Amygdala (tissue), 56 donors: ENCODE measurements at regions not wholly inside any gene's neighbourhood (a gene's known extent, or its start where the extent isn't known, plus 50 kb on each side); places are given as distances from the start of the nearest gene placed in this dataset.
"Not testable (repeated sequence)": the region's sequence is repeated elsewhere in the genome, so short reads cannot be mapped to it uniquely, and the experiment has no call there.

ENCODE experiments used
- DNase-seq, 56 donors: peaks; one replicate each; lab custom pipeline; 2025; lab: John Stamatoyannopoulos, UW

DNA sequence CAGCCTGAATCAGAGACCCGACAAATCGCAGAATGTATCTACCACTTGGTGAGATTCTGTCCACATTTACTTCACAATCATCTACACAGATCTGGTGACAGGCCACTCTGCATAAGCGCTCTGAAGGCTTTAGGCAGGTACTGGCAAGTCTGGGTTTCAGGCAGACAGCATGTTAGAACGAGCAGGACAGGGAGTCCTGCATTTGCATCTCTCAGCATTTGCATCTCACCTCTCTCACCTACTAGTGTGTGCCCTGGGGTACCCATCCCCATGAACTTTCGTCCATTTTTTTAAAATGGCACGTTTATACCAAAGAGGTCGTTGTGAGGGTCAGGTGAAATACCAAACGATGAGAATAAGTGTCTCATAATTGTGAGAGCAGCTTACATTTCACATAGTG lies 108.2 kb downstream of the SPATA31A1 start:
- DNase-seq, result peak in 1 of 56 donors; percentile 1

GRCh38 chr9:39464122-39464777 lies 108.8 kb downstream of the SPATA31A1 start:
- peak; percentile 12 to 91 (median 70) for DNase-seq

DNA sequence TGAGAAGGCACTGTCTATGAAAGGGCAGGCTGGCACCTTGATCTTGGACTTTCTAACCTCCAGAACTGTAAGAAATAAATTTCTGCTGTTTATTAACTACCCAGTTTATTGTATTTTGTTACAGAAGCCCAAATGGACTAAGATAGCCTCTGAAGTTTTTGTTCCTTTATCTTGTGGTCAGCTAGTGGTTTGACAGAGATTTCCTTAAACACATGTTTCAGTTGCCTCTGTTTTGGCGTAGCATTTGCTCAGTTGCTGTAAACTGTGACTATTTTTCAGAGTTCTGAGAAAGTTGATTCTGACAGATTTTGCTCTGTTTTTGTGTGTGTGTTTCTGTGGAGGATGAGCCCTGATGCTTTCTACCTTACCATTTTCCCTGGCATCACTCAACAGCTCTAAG lies 119.0 kb downstream of the SPATA31A1 start:
- DNase-seq, result not testable (repeated sequence)

DNA sequence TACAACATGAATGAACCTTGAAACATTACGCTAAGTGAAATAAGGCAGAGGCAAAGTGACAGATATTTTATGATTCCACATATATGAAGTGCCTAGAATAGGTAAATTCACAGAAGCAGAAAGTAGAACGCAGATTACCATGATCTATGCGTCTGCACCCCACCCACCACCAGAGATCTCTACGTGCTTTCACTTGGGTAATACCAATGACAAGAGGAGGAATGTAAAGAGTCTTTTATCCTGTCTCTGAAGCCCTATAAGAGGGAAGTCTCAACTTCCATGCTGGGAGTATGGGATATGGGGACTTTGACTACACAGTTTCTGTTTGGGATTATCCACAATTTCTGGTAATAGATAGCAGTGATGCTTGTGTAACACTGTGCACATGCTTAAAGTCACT lies 127.6 kb downstream of the SPATA31A1 start:
- DNase-seq, result not testable (repeated sequence)

- DNase-seq, result not testable (repeated sequence)
Observed at GRCh38 chr9:39483880-39484279, 128.4 kb downstream of the SPATA31A1 start.

DNA sequence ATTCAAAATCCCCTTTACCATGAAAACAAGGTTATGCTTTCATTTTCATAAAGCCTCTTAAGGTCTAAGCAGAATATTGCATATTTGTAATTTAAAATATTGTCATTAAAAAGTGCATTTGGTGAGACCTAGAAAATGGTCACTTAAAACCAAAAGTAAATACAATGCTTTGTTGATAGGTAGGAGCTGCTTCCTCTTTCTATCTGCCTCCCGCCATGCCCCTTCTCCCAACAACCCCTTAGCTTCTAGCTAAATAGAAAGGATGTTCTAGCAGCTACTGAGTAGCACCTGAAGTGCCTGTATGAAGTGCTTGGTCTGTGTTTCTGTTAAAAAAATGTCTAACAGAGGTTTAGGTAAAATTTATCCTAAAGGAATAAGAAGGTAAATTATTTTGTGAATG lies 128.8 kb downstream of the SPATA31A1 start:
- not testable (repeated sequence) for DNase-seq

GRCh38 chr9:39487477-39487876 lies 132.0 kb downstream of the SPATA31A1 start:
- not testable (repeated sequence) for DNase-seq

GRCh38 chr9:39496248-39496647 lies 140.8 kb downstream of the SPATA31A1 start:
- DNase-seq, result not testable (repeated sequence)

- DNase-seq, result not testable (repeated sequence)
Observed at GRCh38 chr9:39503178-39503577, 147.7 kb downstream of the SPATA31A1 start.

DNA sequence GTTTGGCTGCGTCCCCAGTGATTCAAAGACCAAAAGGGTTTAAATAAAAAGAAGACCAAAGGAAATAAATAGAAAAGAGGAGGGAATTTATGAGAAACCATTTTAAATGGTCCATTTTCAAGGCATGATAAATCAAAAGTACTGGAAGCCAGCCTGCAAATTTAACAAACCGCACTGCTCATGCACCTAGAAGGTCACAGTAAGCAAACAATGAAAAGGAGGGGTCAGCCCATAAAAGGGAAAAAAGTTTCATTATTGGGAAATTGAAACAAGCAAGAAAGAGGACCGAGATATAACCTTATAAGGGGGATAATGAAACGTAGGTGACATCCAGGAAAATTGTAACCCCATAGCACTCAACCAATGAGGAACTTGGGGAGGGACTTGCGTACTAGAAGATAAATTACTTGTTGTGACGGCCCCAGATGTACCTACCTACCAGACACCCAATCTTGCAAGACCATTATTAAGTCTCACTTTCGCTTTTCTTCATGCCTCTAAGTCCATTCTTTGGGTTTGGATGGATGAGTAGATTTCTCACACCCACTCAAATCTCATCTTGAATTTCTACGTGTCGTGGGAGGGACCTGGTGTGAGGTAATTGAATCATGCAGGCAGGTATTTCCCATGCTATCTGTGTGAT lies 172.0 kb downstream of the SPATA31A1 start:
- not testable (repeated sequence) for DNase-seq

DNA sequence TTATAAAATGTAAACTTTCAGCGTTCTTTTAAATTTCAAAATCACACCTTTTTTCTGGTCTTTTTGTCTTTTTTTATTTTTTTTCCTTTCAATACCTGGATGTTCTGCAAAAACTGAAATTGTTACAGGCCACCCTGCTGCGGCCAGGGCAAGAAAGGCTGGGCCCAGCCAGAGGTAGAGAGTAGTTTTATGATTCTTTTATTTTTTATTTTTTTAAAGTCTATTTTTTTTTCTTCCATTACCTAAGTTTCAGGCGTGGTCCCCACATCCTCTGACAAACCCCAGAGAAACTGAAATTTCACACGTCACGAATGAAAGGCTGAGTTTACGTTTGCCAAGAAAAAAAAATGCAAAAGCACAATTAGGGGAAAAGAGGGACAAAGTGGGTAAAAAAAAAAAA lies 177.1 kb downstream of the SPATA31A1 start:
- DNase-seq, result not testable (repeated sequence)

- not testable (repeated sequence) for DNase-seq
Observed at GRCh38 chr9:39533001-39533762, 177.7 kb downstream of the SPATA31A1 start.

- not testable (repeated sequence) for DNase-seq
Observed at GRCh38 chr9:39533763-39534548, 178.5 kb downstream of the SPATA31A1 start.

GRCh38 chr9:39534897-39535296 lies 179.4 kb downstream of the SPATA31A1 start:
- DNase-seq, result not testable (repeated sequence)

DNA sequence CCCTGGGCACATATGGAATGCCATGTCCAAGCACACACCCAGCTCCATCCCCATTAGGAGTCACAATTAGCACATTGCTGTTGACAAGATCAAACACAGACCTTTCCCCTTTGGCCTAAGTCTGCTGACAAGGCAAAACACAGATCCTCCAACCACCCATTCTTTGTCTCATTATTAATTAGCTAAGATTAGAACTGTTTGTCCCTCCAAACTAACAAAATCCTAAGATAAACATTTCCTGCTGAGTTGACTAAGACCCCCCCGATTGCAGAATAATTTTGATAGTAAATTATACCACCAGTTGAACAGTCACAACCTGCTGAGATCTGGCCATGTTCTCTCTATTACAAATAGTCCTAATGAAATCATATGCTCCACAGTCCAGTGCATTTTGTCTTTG lies 186.7 kb downstream of the SPATA31A1 start:
- not testable (repeated sequence) for DNase-seq

GRCh38 chr9:39545079-39545478 lies 189.6 kb downstream of the SPATA31A1 start:
- DNase-seq, result not testable (repeated sequence)

GRCh38 chr9:39550573-39550972 lies 195.1 kb downstream of the SPATA31A1 start:
- DNase-seq, result not testable (repeated sequence)

- DNase-seq, result peak in 1 of 56 donors; percentile 21
Observed at GRCh38 chr9:39551544-39551943, 196.1 kb downstream of the SPATA31A1 start.

DNA sequence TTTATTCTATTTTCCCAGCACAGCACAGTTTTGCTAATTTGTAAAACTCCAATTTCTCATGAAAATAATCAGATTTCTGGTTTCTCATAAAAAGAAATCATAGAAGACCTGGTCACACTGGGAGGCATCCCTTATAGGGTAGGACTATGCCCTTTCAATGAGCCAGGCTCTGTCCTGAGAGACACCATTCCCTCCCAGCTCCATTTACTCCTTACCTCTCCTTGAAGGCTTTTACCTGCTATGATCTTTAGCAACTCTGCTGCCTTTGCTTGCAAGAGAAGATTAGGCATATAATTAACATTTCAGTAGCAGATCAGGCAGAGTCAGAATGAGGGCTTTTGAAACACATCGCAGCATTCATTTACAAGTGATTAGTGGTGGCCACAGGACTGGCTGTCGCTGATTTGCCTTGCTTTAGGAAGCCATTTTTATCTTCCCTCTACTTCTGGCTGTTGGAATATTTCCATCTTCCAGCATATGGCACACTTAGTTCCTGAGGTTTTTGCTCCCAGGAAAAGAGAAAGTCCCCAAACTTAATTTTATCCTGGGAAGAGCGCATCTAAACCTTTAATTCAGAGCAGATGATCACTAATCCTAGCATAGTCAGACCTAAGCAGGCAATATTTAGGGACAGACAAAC lies 196.9 kb downstream of the SPATA31A1 start:
- not testable (repeated sequence) for DNase-seq

GRCh38 chr9:39554352-39554751 lies 198.9 kb downstream of the SPATA31A1 start:
- DNase-seq, result not testable (repeated sequence)
